Spleen (tissue), 11 donors: ENCODE measurements at regions not wholly inside any gene's neighbourhood (a gene's known extent, or its start where the extent isn't known, plus 50 kb on each side); places are given as distances from the start of the nearest gene placed in this dataset.

ENCODE experiments used
- DNase-seq: peaks from one replicate; pipeline ENCODE4 v3.0.0-alpha.2; 2020
- H3K27ac ChIP-seq, 8 donors: fragments of 200-600 bp; sonication (generic) in 7 of 8; 1 replicate in 4 of 8; 2 replicates in 4 of 8; pipeline versions ENCODE4 v1.5.0 to v1.8.0; 2016 to 2021; ENCODE audit warnings: inconsistent platforms in 4 of 8, mild to moderate bottlenecking in 4 of 8, moderate library complexity in 1 of 8
- H3K27me3 ChIP-seq, 7 donors: fragments of 200-600 bp; sonication (generic) in 6 of 7; replicated peaks in 1 of 7; 1 replicate in 4 of 7; 2 replicates in 3 of 7; pipeline versions ENCODE4 v1.5.0 to v1.8.0; 2016 to 2021; ENCODE audit warnings: inconsistent platforms in 3 of 7, mild to moderate bottlenecking in 1 of 7
- H3K36me3 ChIP-seq, 6 donors: fragments of 200-600 bp; sonication (generic) in 5 of 6; 1 replicate in 4 of 6; 2 replicates in 2 of 6; pipeline versions ENCODE4 v1.5.0 to v1.8.0; 2016 to 2021; ENCODE audit warnings: inconsistent platforms in 2 of 6
- H3K4me1 ChIP-seq, 6 donors: fragments of 200-600 bp; sonication (generic) in 5 of 6; 1 replicate in 3 of 6; 2 replicates in 3 of 6; pipeline versions ENCODE4 v1.5.0 to v1.8.0; 2016 to 2021; ENCODE audit warnings: inconsistent platforms in 3 of 6
- H3K4me3 ChIP-seq, 8 donors: fragments of 200-600 bp; sonication (generic) in 7 of 8; 1 replicate in 4 of 8; 2 replicates in 4 of 8; pipeline versions ENCODE4 v1.5.0 to v1.8.0; 2016 to 2021; ENCODE audit warnings: inconsistent platforms in 4 of 8, mild to moderate bottlenecking in 4 of 8, moderate library complexity in 2 of 8
- H3K9me3 ChIP-seq, 8 donors: fragments of 200-600 bp; sonication (generic) in 7 of 8; 1 replicate in 4 of 8; 2 replicates in 4 of 8; pipeline versions ENCODE4 v1.5.0 to v1.8.0; 2016 to 2021; ENCODE audit warnings: inconsistent platforms in 4 of 8
- CTCF ChIP-seq, 11 experiments: fragments of 200-600 bp in 7 of 11; fragments of 450-650 bp in 4 of 11; sonication (generic) in 4 of 11; IDR thresholded peaks in 8 of 11; conservative IDR thresholded peaks in 3 of 11; 1 replicate in 7 of 11; 2 replicates in 4 of 11; pipeline versions ENCODE4 v1.4.0 to v1.8.0; 2016 to 2021; ENCODE audit warnings: antibody characterized with exemption in 11 of 11, inconsistent platforms in 4 of 11, mild to moderate bottlenecking in 1 of 11
- POLR2A ChIP-seq, 3 donors: fragments of 450-650 bp; IDR thresholded peaks; one replicate each; pipeline ENCODE4 v1.5.1; 2017; ENCODE audit warnings: antibody characterized with exemption in 3 of 3, mild to moderate bottlenecking in 1 of 3
- POLR2AphosphoS5 ChIP-seq, 3 donors: sonication (generic); formaldehyde crosslinking; IDR thresholded peaks; one replicate each; pipeline ENCODE4 v1.5.1; 2017; ENCODE audit warnings: antibody characterized with exemption in 3 of 3
- WGBS, 5 donors: extraction: QIAGEN DNeasy Blood & Tissue Kit in 3 of 5; methylation state at CpG; one replicate each; pipeline versions ENCODE4 v1.1.5 to v1.1.7; 2013 to 2018; 5-methylcytosine and 5-hydroxymethylcytosine counted together
- intact Hi-C: fragments of 100-400 bp; cut with DNase I; formaldehyde crosslinking; loops from one replicate; pipeline ENCODE4 v1.15.0; 2023; ENCODE audit warnings: low total_unique reads
- donor health status: healthy with polysubstance abuse.
- donor health status: DM: no; HTN: no; CAD: no; lungs with moderate emphysema.
- donor health status: DM: no; HTN: no; CAD: no.
- donor health status: Bipolar disorder and iron deficiency.
- donor health status: healthy.
- donor health status: DM: no; HTN: no; CAD: no.
- donor health status: DM: yes; HTN: yes; CAD: no.

- H3K36me3 ChIP-seq = no peaks in the 10 kb centered on the region
- no peaks in the 10 kb centered on the region for H3K4me1 ChIP-seq
- TF ChIP-seq POLR2AphosphoS5 (IDR thresholded peaks at IDR 0.05) = no peak
- TF ChIP-seq CTCF (IDR thresholded peaks at IDR 0.05 in 8 of 11, conservative IDR thresholded peaks at IDR 0.05 in 3 of 11) = no peak
- no peak for TF ChIP-seq POLR2A (IDR thresholded peaks at IDR 0.05)
- intact Hi-C loops = no loop called here
- no peak overlapping the region for H3K27ac ChIP-seq
- no peaks in the 10 kb centered on the region for H3K9me3 ChIP-seq
- no peaks in the 10 kb centered on the region for H3K27me3 ChIP-seq
- no peak overlapping the region for H3K4me3 ChIP-seq
- 91 to 96% (median 94%) methylated on average over 2 of the region's 2 CpGs for WGBS, 5 donors
- DNase-seq = no peak
These were observed 1426.9 kb upstream of the ACVR2A start for GRCh38 chr2:146417942-146418341.

- WGBS, 5 donors = 68 to 83% (median 81%) methylated on average over 2 of the region's 2 CpGs
- DNase-seq = no peak
These were observed 1429.5 kb upstream of the ACVR2A start for GRCh38 chr2:146415291-146415690.

GRCh38 chr2:146414456-146414855 lies 1430.4 kb upstream of the ACVR2A start:
- TF ChIP-seq POLR2AphosphoS5 (IDR thresholded peaks at IDR 0.05) (no peak), CTCF (IDR thresholded peaks at IDR 0.05 in 8 of 11, conservative IDR thresholded peaks at IDR 0.05 in 3 of 11) (no peak), POLR2A (IDR thresholded peaks at IDR 0.05) (no peak)
- DNase-seq = no peak
- H3K4me1 ChIP-seq = no peaks in the 10 kb centered on the region
- intact Hi-C loops = no loop called here
- H3K27ac ChIP-seq = no peak overlapping the region
- H3K36me3 ChIP-seq = no peaks in the 10 kb centered on the region
- WGBS, 5 donors = 64 to 73% (median 66%) methylated on average over 5 of the region's 5 CpGs
- H3K4me3 ChIP-seq = no peak overlapping the region
- H3K9me3 ChIP-seq = no peaks in the 10 kb centered on the region
- no peaks in the 10 kb centered on the region for H3K27me3 ChIP-seq

More at GRCh38 chr2:146415291-146415690, 1429.5 kb upstream of the ACVR2A start:
- Histone ChIP-seq H3K9me3 (no peaks in the 10 kb centered on the region), H3K4me1 (no peaks in the 10 kb centered on the region), H3K4me3 (no peak overlapping the region), H3K36me3 (no peaks in the 10 kb centered on the region), H3K27me3 (no peaks in the 10 kb centered on the region), H3K27ac (no peak overlapping the region)
- no peak for TF ChIP-seq POLR2A (IDR thresholded peaks at IDR 0.05)
- no peak for TF ChIP-seq POLR2AphosphoS5 (IDR thresholded peaks at IDR 0.05)
- no peak for TF ChIP-seq CTCF (IDR thresholded peaks at IDR 0.05 in 8 of 11, conservative IDR thresholded peaks at IDR 0.05 in 3 of 11)
- intact Hi-C loops = no loop called here

GRCh38 chr2:146413086-146413610 lies 1431.7 kb upstream of the ACVR2A start:
- 89 to 98% (median 94%) methylated on average over 21 to 22 of the region's 22 CpGs for WGBS, 5 donors
- H3K9me3 ChIP-seq = no peaks in the 10 kb centered on the region
- H3K27ac ChIP-seq = no peak overlapping the region
- no peaks in the 10 kb centered on the region for H3K36me3 ChIP-seq
- TF ChIP-seq POLR2AphosphoS5 (IDR thresholded peaks at IDR 0.05) = no peak
- no peak for TF ChIP-seq CTCF (IDR thresholded peaks at IDR 0.05 in 8 of 11, conservative IDR thresholded peaks at IDR 0.05 in 3 of 11)
- TF ChIP-seq POLR2A (IDR thresholded peaks at IDR 0.05) = no peak
- no peaks in the 10 kb centered on the region for H3K27me3 ChIP-seq
- peak; percentile 67 for DNase-seq
- intact Hi-C loops = no loop called here
- H3K4me3 ChIP-seq = no peak overlapping the region
- no peaks in the 10 kb centered on the region for H3K4me1 ChIP-seq
